ENCODE measurements at regions not wholly inside any gene's neighbourhood (a gene's known extent, or its start where the extent isn't known, plus 50 kb on each side); places are given as distances from the start of the nearest gene placed in this dataset.
"Not testable (repeated sequence)": the region's sequence is repeated elsewhere in the genome, so short reads cannot be mapped to it uniquely, and the experiment has no call there.

- not testable (repeated sequence) for TF ChIP-seq CTCF (IDR thresholded peaks at IDR 0.05; ENCODE audit: poor library complexity, severe bottlenecking); MXI1 (conservative IDR thresholded peaks at IDR 0.05; ENCODE audit: poor library complexity, severe bottlenecking); POLR2AphosphoS5 (IDR thresholded peaks at IDR 0.05); EZH2 (IDR thresholded peaks at IDR 0.05; ENCODE audit: borderline replicate concordance, insufficient read depth, low read length, poor library complexity, severe bottlenecking); EP300 (conservative IDR thresholded peaks at IDR 0.05; ENCODE audit: poor library complexity, severe bottlenecking)
Measured at GRCh38 chr1:120513531-120513930, 98.7 kb downstream of the NBPF8 start.

All from neural cell (in vitro differentiated cells).